Fibroblast of pulmonary artery (primary cell): ENCODE measurements at regions not wholly inside any gene's neighbourhood (a gene's known extent, or its start where the extent isn't known, plus 50 kb on each side); places are given as distances from the start of the nearest gene placed in this dataset.

Experiments
- DNase-seq: peaks from one replicate; pipeline ENCODE4 v3.0.0-alpha.2; 2010; ENCODE audit warnings: low read depth
- H3K4me3 ChIP-seq: replicated peaks from 2 replicates; pipeline ENCODE4 v1.5.1; 2011; ENCODE audit warnings: low read depth, mild to moderate bottlenecking, control low read depth, low read length, moderate library complexity
- CTCF ChIP-seq: IDR thresholded peaks from 2 replicates; pipeline ENCODE4 v1.5.1; 2011; ENCODE audit warnings: mild to moderate bottlenecking, control low read depth, low read length, inconsistent platforms; ENCODE audit errors: missing control alignments

DNA sequence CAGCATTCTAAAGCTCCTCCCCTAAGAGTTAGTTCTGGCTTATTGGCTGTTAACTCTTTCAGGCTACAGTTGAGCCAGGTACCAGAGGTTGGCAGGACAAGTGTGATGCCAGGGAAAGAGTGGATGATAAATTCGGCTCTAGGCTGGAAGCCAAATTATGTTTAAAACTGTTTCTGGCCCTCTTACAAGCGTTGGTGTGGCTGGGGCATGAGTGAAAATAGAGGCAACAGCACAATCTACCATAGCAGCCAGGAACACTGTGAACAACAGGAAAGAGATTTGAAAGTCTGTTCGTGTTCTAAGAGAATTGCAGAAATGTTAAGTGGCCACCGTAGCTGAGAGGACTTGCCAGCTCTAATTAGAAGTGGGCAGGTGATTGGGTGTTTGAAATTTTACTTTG is 84.2 kb downstream of the CDC7 start:
- H3K4me3 ChIP-seq = no peak overlapping the region
- no peak for TF ChIP-seq CTCF
- DNase-seq = no peak

DNA sequence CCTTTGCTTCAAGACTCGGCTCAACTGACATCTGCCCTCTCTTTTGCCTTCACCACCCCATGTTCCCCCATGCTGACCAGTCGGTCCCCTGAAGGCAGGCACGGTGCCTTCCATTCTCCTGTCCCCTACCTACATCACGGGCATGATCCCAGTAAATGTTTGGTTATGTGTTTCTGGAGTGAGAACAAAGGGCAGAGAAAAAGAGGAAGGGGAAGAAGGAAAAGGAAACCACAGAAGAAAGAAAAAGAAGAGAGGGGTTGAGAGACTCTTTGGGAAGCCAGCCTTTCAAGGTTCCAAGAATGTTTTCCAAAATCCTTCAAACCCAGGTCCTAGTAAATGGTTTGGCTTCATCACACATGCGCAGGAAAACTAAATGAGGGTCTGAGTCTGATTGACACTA is 84.9 kb downstream of the CDC7 start:
- DNase-seq = no peak
- H3K4me3 ChIP-seq = no peak overlapping the region
- no peak for TF ChIP-seq CTCF

- H3K4me3 ChIP-seq = no peak overlapping the region
- DNase-seq = no peak
- TF ChIP-seq CTCF = no peak
Measured at GRCh38 chr1:91585982-91586381, 85.3 kb downstream of the CDC7 start.

GRCh38 chr1:91589437-91589836 is 88.8 kb downstream of the CDC7 start:
- H3K4me3 ChIP-seq = no peak overlapping the region
- TF ChIP-seq CTCF = no peak
- DNase-seq = no peak

DNA sequence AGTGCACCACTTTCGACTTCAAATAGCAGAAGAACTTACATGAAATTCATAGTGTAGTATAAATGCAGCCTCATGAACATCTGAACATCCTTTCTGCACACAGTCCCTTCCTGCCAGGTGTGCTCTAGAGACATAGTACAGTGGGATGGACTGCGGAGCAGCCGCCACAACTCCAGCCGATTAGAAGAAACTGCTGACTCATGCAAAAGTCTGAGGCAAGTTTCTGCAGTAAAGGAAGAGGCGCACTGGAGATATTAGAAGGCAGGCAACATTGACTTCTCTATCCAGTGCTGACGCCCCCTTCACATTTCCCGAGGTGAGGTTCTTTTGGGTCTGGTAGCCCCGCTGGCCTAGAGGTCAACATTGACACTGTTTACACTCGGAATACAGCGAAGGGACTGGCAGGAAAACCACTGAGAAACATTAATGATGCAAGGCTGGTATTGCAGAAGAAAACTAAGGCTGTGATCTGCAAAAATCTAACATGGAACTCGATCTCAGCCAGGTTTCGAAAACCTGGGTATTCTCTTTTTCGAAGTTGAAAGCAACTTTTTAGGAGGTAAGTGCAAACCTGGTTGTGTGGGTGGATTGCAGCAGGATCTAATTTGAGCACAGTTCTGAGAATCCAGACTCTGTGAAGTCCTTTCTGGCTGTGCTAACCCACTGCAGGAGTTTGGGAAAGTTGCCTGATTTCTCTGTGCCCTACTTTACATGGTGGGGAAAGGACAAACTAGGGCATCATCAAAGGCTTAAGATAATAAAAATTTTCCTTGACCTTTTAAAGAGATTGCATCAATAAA is 90.7 kb downstream of the CDC7 start:
- no peak for DNase-seq
- no peak overlapping the region for H3K4me3 ChIP-seq
- TF ChIP-seq CTCF = no peak

DNA sequence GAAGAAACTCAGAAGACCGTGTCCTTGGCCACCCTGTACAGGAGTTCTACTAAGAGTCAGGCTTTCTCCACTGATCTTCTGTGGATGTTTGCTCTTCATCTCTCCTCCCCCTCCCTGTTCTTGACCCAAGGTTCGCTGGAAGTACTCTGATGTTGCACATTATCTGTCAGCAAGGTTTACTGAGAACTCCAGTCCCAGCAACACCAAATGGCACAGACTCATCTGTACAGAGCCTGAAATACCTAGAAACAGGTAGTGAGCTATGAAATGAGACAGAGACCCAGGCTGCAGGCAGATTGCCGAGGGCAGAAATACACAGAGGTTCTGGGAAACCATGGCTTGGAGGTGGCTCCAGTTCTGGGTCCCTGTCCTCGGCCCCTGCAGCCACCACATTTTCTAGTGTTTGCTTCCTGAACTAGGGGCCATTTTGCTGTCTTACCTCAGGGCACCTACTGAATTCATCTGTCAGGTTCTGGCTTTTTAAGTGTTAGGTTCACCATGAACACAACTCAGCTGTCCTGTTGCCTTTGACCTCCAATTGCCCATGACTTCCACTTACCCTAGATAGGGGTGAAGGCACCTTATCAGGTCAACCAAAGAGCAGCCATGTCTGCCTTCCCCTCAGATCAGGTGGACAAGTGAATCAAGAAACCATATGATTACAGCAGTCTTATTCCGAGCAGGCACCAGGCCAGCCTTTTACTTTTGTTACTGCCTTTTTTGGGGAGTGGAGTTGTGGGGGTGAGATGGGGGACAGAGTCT is 92.2 kb downstream of the CDC7 start:
- H3K4me3 ChIP-seq = no peak overlapping the region
- TF ChIP-seq CTCF = no peak
- no peak for DNase-seq
